Body of pancreas (tissue), 4 donors: ENCODE measurements at regions not wholly inside any gene's neighbourhood (a gene's known extent, or its start where the extent isn't known, plus 50 kb on each side); places are given as distances from the start of the nearest gene placed in this dataset.

Experiments
- ATAC-seq: fragments of 150-250 bp; one replicate; pipeline ENCODE4 v1.9.1; 2016
- DNase-seq, 4 donors: peaks; one replicate each; pipeline ENCODE4 v3.0.0-alpha.2; 2019
- H3K27ac ChIP-seq, 4 donors: fragments of 200-600 bp; sonication (generic); 1 replicate in 3 of 4; 2 replicates in 1 of 4; pipeline versions ENCODE4 v1.5.1 to v1.6.1; 2016 to 2019; ENCODE audit warnings: mild to moderate bottlenecking in 1 of 4, mixed read lengths in 1 of 4, moderate library complexity in 1 of 4
- H3K27me3 ChIP-seq, 2 donors: fragments of 200-600 bp; sonication (generic); one replicate each; pipeline ENCODE4 v1.6.0; 2016; ENCODE audit warnings: mild to moderate bottlenecking in 1 of 2
- H3K36me3 ChIP-seq, 2 donors: fragments of 200-600 bp; sonication (generic); replicated peaks in 1 of 2; 2 replicates each; pipeline ENCODE4 v1.5.1; 2016; ENCODE audit warnings: low read depth in 2 of 2; ENCODE audit not compliant: insufficient read depth in 1 of 2
- H3K4me1 ChIP-seq: fragments of 200-600 bp; sonication (generic); one replicate; pipeline ENCODE4 v1.6.0; 2016
- H3K4me3 ChIP-seq, 2 donors: fragments of 200-600 bp; sonication (generic); 1 replicate in 1 of 2; 2 replicates in 1 of 2; pipeline ENCODE4 v1.5.1; 2016 to 2019
- H3K9me3 ChIP-seq, 3 donors: fragments of 200-600 bp; sonication (generic); 1 replicate in 2 of 3; 2 replicates in 1 of 3; pipeline ENCODE4 v1.5.1; 2016
- POLR2A ChIP-seq, 3 donors: fragments of 450-650 bp; IDR thresholded peaks; one replicate each; pipeline ENCODE4 v1.6.1; 2016; ENCODE audit warnings: antibody characterized with exemption in 3 of 3, mild to moderate bottlenecking in 2 of 3
- WGBS, 2 donors: methylation state at CpG; one replicate each; pipeline ENCODE4 v1.1.5; 2017; 5-methylcytosine and 5-hydroxymethylcytosine counted together
- intact Hi-C: fragments of 100-400 bp; cut with DNase I; formaldehyde crosslinking; loops from one replicate; pipeline ENCODE4 v1.15.1; 2023
- TF ChIP-seq, protein P1 (sequence below), 7 experiments: fragments of 450-650 bp in 4 of 7; fragments of 200-600 bp in 3 of 7; sonication (generic) in 3 of 7; IDR thresholded peaks; one replicate each; pipeline ENCODE4 v1.5.1; 2016 to 2019; ENCODE audit warnings: antibody characterized with exemption in 7 of 7

DNA sequence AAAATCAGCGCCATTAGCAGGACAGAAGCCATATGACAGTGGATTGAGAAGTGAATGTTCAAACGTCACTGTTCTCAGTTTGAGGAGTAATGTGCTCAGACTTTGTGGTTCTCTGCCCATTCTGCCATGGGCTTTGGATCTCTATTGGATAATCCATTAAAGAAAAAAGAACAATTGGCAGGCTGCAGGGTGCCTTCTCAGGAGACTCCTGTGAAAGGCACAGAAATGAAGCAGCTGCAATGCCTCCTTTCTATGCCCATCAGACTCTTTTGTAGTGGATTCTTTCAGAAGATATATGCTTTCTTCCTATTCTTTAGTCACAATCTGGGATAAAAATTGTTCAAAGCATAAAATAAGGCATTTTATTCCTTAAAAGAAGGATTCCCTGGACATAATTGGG, 506.9 kb upstream of the KLHL29 start:
- intact Hi-C loops: no loop called here
- no peak for TF ChIP-seq POLR2A (IDR thresholded peaks at IDR 0.05)
- TF ChIP-seq, protein P1, sequence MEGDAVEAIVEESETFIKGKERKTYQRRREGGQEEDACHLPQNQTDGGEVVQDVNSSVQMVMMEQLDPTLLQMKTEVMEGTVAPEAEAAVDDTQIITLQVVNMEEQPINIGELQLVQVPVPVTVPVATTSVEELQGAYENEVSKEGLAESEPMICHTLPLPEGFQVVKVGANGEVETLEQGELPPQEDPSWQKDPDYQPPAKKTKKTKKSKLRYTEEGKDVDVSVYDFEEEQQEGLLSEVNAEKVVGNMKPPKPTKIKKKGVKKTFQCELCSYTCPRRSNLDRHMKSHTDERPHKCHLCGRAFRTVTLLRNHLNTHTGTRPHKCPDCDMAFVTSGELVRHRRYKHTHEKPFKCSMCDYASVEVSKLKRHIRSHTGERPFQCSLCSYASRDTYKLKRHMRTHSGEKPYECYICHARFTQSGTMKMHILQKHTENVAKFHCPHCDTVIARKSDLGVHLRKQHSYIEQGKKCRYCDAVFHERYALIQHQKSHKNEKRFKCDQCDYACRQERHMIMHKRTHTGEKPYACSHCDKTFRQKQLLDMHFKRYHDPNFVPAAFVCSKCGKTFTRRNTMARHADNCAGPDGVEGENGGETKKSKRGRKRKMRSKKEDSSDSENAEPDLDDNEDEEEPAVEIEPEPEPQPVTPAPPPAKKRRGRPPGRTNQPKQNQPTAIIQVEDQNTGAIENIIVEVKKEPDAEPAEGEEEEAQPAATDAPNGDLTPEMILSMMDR (IDR thresholded peaks at IDR 0.05): no peak
- Histone ChIP-seq H3K4me1 (no peaks in the 10 kb centered on the region), H3K9me3 (no peaks in the 10 kb centered on the region), H3K27ac (no peak overlapping the region), H3K4me3 (no peak overlapping the region), H3K36me3 (no peaks in the 10 kb centered on the region), H3K27me3 (no peaks in the 10 kb centered on the region)
- DNase-seq (no peak), ATAC-seq (no peak)
- 62 to 75% methylated on average over 2 of the region's 2 CpGs for WGBS, 2 donors

DNA sequence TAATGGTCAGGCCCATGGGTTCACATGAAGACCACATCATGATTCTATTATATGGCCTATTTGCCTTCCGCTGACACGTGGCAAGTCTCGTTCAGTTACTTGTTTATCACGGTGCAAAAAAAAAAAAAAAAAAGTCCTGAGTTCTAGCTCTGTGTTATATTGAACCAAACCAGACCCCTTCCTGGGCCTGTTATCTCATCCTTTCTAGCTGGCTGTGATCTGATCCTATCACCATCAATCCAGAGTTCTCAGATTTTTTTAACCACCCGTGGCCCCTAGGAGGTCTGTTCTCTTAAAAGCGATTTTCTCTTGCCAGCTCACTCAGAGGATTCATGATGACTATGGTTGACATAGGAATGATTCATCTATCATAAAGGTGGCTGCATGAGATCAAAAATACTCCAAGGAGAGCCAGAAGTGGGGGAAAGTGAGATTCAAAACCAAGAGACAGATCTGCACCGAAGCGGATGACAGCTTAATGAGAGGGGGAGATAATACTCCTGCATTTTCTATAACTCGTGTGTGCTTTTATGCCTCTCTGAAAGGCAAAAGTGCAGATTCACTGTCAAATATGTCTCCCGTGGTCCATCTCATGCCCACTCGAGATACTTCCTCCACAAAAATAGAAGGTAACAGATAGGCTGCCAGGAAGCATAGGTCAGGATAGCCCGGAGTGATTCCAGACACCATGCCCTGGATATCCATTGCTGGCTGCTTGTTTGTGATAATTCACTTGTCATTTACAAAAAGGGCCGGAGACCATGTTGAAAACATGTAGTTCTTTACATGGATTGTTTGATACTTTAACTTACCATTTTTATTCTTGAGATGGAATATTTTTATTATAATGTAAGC, 505.7 kb upstream of the KLHL29 start:
- intact Hi-C loops: no loop called here
- Histone ChIP-seq H3K36me3 (no peaks in the 10 kb centered on the region), H3K27ac (no peak overlapping the region), H3K9me3 (no peaks in the 10 kb centered on the region), H3K4me3 (no peak overlapping the region), H3K27me3 (no peaks in the 10 kb centered on the region), H3K4me1 (no peaks in the 10 kb centered on the region)
- TF ChIP-seq POLR2A (IDR thresholded peaks at IDR 0.05): no peak
- TF ChIP-seq, protein P1 (IDR thresholded peaks at IDR 0.05): no peak
- no peak for DNase-seq
- ATAC-seq: no peak
- WGBS, 2 donors: 61 to 62% methylated on average over 13 of the region's 13 CpGs

DNA sequence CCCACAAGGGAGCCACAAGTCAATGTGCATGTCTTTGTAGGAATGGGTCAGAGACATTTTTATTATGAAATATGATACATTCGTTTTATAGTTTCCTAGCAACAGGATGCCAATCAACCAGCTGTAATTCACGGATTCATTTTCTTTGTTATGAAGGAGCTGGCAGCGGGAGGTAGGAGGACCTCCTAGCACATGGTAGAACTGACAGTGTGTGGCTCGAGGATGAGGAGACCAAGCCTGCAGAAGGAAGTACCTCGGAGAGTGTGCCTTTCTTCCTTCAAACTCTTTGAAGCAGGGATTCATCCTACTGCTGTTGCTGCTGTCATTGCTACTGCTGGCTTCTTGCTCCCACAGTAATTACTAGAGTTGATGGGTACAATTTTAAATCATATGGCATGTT, 504.8 kb upstream of the KLHL29 start:
- H3K9me3 ChIP-seq: no peaks in the 10 kb centered on the region
- ATAC-seq (no peak), DNase-seq (no peak)
- no peak overlapping the region for H3K27ac ChIP-seq
- WGBS, 2 donors: 57 to 58% methylated on average over 5 of the region's 5 CpGs
- TF ChIP-seq POLR2A (IDR thresholded peaks at IDR 0.05): no peak
- TF ChIP-seq, protein P1 (IDR thresholded peaks at IDR 0.05): no peak
- H3K4me3 ChIP-seq: no peak overlapping the region
- no peaks in the 10 kb centered on the region for H3K4me1 ChIP-seq
- H3K27me3 ChIP-seq: no peaks in the 10 kb centered on the region
- intact Hi-C loops: no loop called here
- no peaks in the 10 kb centered on the region for H3K36me3 ChIP-seq

DNA sequence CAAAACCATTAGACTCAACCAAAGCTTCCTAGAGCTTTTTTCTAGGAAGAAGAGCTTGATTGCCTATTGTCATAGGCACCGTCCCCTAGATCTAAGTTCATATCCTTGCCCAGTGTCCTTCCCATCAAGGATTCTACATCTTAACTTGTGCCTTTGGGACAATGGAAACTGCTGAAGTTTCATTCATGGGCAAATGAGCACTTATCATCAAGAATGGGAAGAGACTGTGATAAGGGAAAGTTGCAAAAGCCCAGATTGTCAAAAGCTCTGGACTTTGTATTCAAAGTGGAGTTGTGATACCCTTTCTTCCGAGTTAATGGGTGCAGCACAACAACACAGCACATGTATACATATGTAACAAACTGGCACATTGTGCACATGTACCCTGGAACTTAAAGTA, 503.0 kb upstream of the KLHL29 start:
- Histone ChIP-seq H3K27me3 (no peaks in the 10 kb centered on the region), H3K9me3 (no peaks in the 10 kb centered on the region), H3K4me3 (no peak overlapping the region), H3K27ac (no peak overlapping the region), H3K36me3 (no peaks in the 10 kb centered on the region), H3K4me1 (no peaks in the 10 kb centered on the region)
- intact Hi-C loops: no loop called here
- DNase-seq (no peak), ATAC-seq (no peak)
- TF ChIP-seq, protein P1 (IDR thresholded peaks at IDR 0.05): no peak
- TF ChIP-seq POLR2A (IDR thresholded peaks at IDR 0.05): no peak
- WGBS, 2 donors: 69 to 76% methylated on average over 2 of the region's 2 CpGs

DNA sequence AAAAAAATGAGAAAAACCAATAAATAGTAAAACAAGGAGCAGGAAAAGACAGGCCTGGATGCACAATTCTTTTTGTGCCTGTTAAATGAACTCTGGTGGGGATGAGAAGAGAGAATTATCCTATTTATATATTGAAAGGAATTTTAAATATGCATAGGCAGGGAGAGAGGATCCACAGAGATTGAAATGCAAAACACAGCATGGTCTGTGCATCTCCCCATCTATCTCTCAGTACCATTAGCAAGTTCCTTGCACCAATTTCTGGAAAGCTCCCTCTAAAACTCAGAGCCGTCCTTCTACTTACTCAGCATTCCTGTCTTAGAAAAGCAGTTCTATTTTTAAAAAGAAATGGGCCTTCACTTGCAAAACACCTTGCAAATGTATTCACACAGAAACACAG, 502.3 kb upstream of the KLHL29 start:
- intact Hi-C loops: no loop called here
- Histone ChIP-seq H3K4me1 (no peaks in the 10 kb centered on the region), H3K27ac (no peak overlapping the region), H3K36me3 (no peaks in the 10 kb centered on the region), H3K9me3 (no peaks in the 10 kb centered on the region), H3K4me3 (no peak overlapping the region), H3K27me3 (no peaks in the 10 kb centered on the region)
- WGBS, 2 donors: 50 to 72% methylated on average over 1 of the region's 1 CpG
- ATAC-seq: no peak
- DNase-seq: no peak
- TF ChIP-seq POLR2A (IDR thresholded peaks at IDR 0.05): no peak
- TF ChIP-seq, protein P1 (IDR thresholded peaks at IDR 0.05): no peak
